ENCODE measurements at regions not wholly inside any gene's neighbourhood (a gene's known extent, or its start where the extent isn't known, plus 50 kb on each side); places are given as distances from the start of the nearest gene placed in this dataset.
"Not testable (repeated sequence)": the region's sequence is repeated elsewhere in the genome, so short reads cannot be mapped to it uniquely, and the experiment has no call there.

GRCh38 chr3:152126260-152126659, 142.5 kb upstream of the MBNL1 start:
- DNase-seq (ENCODE audit: low read depth, low spot score) = no peak
- no peak overlapping the region for H3K4me3 ChIP-seq (ENCODE audit: low read length)

GRCh38 chr3:152127058-152127457, 141.7 kb upstream of the MBNL1 start:
- H3K4me3 ChIP-seq (ENCODE audit: low read length) = no peak overlapping the region
- DNase-seq (ENCODE audit: low read depth, low spot score) = no peak

- no peak overlapping the region for H3K4me3 ChIP-seq (ENCODE audit: low read length)
- DNase-seq (ENCODE audit: low read depth, low spot score) = no peak
Observed at GRCh38 chr3:152128356-152128755, 140.4 kb upstream of the MBNL1 start.

- H3K4me3 ChIP-seq (ENCODE audit: low read length) = no peak overlapping the region
- DNase-seq (ENCODE audit: low read depth, low spot score) = no peak
Observed at GRCh38 chr3:152139651-152140050, 129.1 kb upstream of the MBNL1 start.

GRCh38 chr3:152146461-152146860, 122.3 kb upstream of the MBNL1 start:
- H3K4me3 ChIP-seq (ENCODE audit: low read length) = no peak overlapping the region
- DNase-seq (ENCODE audit: low read depth, low spot score) = no peak

- no peak overlapping the region for H3K4me3 ChIP-seq (ENCODE audit: low read length)
- DNase-seq (ENCODE audit: low read depth, low spot score) = no peak
Observed at GRCh38 chr3:152147748-152148147, 121.0 kb upstream of the MBNL1 start.

GRCh38 chr3:152148579-152148978, 120.2 kb upstream of the MBNL1 start:
- no peak for DNase-seq (ENCODE audit: low read depth, low spot score)
- H3K4me3 ChIP-seq (ENCODE audit: low read length) = no peak overlapping the region

GRCh38 chr3:152149832-152150231, 118.9 kb upstream of the MBNL1 start:
- H3K4me3 ChIP-seq (ENCODE audit: low read length) = no peak overlapping the region
- DNase-seq (ENCODE audit: low read depth, low spot score) = no peak

- no peak for DNase-seq (ENCODE audit: low read depth, low spot score)
Observed at GRCh38 chr3:152151216-152151876, 117.4 kb upstream of the MBNL1 start.

GRCh38 chr3:152151877-152152765, 116.6 kb upstream of the MBNL1 start:
- not testable (repeated sequence) for H3K4me3 ChIP-seq (ENCODE audit: low read length); DNase-seq (ENCODE audit: low read depth, low spot score)

More at GRCh38 chr3:152151216-152151876, 117.4 kb upstream of the MBNL1 start:
- H3K4me3 ChIP-seq (ENCODE audit: low read length) = no peak overlapping the region

GRCh38 chr3:152153115-152153514, 115.6 kb upstream of the MBNL1 start:
- H3K4me3 ChIP-seq (ENCODE audit: low read length); DNase-seq (ENCODE audit: low read depth, low spot score): not testable (repeated sequence)

- no peak overlapping the region for H3K4me3 ChIP-seq (ENCODE audit: low read length)
- DNase-seq (ENCODE audit: low read depth, low spot score) = no peak
Observed at GRCh38 chr3:152155246-152156020, 113.3 kb upstream of the MBNL1 start.

GRCh38 chr3:152156880-152157279, 111.8 kb upstream of the MBNL1 start:
- H3K4me3 ChIP-seq (ENCODE audit: low read length) = no peak overlapping the region
- no peak for DNase-seq (ENCODE audit: low read depth, low spot score)

- no peak overlapping the region for H3K4me3 ChIP-seq (ENCODE audit: low read length)
- no peak for DNase-seq (ENCODE audit: low read depth, low spot score)
Observed at GRCh38 chr3:152157337-152157736, 111.4 kb upstream of the MBNL1 start.

- H3K4me3 ChIP-seq (ENCODE audit: low read length) = no peak overlapping the region
- DNase-seq (ENCODE audit: low read depth, low spot score) = no peak
Observed at GRCh38 chr3:152159328-152159727, 109.4 kb upstream of the MBNL1 start.

- no peak overlapping the region for H3K4me3 ChIP-seq (ENCODE audit: low read length)
- DNase-seq (ENCODE audit: low read depth, low spot score) = no peak
Observed at GRCh38 chr3:152160350-152161011, 108.2 kb upstream of the MBNL1 start.

GRCh38 chr3:152172460-152172859, 96.3 kb upstream of the MBNL1 start:
- H3K4me3 ChIP-seq (ENCODE audit: low read length) = no peak overlapping the region
- DNase-seq (ENCODE audit: low read depth, low spot score) = no peak

GRCh38 chr3:152173627-152174026, 95.1 kb upstream of the MBNL1 start:
- DNase-seq (ENCODE audit: low read depth, low spot score) = no peak
- no peak overlapping the region for H3K4me3 ChIP-seq (ENCODE audit: low read length)

GRCh38 chr3:152174876-152175527, 93.7 kb upstream of the MBNL1 start:
- H3K4me3 ChIP-seq (ENCODE audit: low read length) = no peak overlapping the region
- no peak for DNase-seq (ENCODE audit: low read depth, low spot score)

All from Jurkat, Clone E6-1 (cell line).